22Rv1 (cell line): ENCODE measurements at regions not wholly inside any gene's neighbourhood (a gene's known extent, or its start where the extent isn't known, plus 50 kb on each side); places are given as distances from the start of the nearest gene placed in this dataset.
A peak's percentile ranks its signal among the peaks of the same experiment; 100 is the strongest.

ENCODE experiments used
- H3K27ac ChIP-seq: fragments of 450-650 bp; 2 replicates; pipeline ENCODE4 v1.5.1; 2017
- ZFX ChIP-seq: fragments of 450-650 bp; IDR thresholded peaks from 2 replicates; pipeline ENCODE4 v1.6.1; 2017; ENCODE audit warnings: antibody characterized with exemption, borderline replicate concordance
- TF ChIP-seq, protein P1 (sequence below): fragments of 450-650 bp; IDR thresholded peaks from 2 replicates; pipeline ENCODE4 v1.5.1; 2017; ENCODE audit warnings: mild to moderate bottlenecking

DNA sequence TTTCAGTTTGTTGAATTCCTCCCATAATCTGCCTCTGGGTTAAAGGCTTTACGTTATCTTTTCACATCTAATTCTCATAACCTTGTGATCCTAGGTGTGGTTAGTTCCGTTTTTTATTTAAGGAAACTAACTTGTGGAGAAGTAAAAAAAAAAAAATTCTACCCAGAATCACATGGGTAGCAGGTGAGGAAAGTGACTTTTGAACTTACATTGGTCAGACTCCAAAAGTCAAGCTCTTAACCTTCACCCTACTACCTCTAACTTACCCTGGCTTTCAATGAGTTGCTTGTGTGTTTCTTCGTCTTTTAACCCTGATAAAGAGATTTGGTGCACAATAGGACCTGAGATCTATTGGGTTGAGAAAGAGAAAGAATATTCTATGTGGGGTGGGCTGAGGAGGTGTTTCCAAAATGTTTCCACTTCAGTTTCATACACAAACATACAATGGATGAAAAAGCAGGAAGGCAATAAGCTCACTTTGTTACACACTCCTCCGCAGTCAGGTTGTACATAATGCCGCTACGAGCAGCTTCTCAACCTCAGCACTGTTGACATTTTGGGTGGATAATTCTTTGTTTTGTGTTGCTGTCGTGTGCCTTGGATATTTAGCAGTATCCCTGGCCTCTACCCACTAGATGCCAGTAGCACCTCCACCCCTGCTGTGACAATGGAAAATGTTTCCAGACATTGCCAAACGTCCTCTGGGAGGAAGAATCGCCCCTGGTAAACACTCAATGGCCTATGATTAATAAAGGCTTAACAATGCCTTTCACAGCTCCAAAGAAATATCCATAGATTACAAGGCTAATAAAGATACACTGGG lies 193.0 kb upstream of the ZNF217 start:
- H3K27ac ChIP-seq: peak overlapping the region; percentile 100
- TF ChIP-seq, protein P1, sequence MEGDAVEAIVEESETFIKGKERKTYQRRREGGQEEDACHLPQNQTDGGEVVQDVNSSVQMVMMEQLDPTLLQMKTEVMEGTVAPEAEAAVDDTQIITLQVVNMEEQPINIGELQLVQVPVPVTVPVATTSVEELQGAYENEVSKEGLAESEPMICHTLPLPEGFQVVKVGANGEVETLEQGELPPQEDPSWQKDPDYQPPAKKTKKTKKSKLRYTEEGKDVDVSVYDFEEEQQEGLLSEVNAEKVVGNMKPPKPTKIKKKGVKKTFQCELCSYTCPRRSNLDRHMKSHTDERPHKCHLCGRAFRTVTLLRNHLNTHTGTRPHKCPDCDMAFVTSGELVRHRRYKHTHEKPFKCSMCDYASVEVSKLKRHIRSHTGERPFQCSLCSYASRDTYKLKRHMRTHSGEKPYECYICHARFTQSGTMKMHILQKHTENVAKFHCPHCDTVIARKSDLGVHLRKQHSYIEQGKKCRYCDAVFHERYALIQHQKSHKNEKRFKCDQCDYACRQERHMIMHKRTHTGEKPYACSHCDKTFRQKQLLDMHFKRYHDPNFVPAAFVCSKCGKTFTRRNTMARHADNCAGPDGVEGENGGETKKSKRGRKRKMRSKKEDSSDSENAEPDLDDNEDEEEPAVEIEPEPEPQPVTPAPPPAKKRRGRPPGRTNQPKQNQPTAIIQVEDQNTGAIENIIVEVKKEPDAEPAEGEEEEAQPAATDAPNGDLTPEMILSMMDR: no peak; the same call in 1 of the 2 replicates
- no peak for TF ChIP-seq ZFX

DNA sequence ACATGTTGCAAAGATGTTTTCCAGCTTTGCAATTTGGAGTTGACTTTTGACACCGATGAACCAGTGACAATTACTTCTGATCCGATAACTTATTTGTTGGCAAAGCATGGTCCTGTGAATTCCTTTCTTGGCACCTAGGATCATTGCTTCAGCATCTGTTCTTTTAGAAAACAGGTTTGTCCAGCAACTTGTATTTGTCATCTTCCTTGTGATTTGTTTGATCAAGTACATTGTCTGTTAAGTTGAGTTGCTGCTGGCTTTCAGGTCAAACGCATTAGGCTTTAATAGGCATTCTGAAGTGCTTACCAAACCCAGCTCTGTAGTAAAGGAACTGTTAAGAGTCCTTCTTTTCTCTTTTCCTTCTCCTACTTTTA lies 192.4 kb upstream of the ZNF217 start:
- TF ChIP-seq ZFX: no peak
- TF ChIP-seq, protein P1: no peak
- H3K27ac ChIP-seq: peak overlapping the region; percentile 100

DNA sequence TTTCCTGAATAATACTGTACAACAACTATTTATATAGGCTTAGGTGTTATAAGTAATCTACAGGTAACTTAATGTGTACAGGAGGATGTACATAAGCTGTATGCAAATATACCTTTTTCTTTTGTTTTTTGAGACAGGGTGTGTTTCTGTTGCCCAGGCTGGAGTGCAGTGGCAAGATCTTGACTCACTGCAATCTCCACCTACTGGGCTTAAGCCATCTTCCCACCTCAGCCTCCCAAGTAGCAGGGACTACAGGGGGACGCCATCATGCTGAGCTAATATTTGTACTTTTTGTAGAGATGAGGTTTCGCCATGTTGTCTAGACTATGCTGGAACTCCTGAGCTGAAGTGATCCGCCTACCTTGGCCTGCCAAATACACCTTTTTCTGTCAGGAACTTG lies 191.7 kb upstream of the ZNF217 start:
- no peak for TF ChIP-seq ZFX
- TF ChIP-seq, protein P1: no peak
- peak overlapping the region; percentile 100 for H3K27ac ChIP-seq

DNA sequence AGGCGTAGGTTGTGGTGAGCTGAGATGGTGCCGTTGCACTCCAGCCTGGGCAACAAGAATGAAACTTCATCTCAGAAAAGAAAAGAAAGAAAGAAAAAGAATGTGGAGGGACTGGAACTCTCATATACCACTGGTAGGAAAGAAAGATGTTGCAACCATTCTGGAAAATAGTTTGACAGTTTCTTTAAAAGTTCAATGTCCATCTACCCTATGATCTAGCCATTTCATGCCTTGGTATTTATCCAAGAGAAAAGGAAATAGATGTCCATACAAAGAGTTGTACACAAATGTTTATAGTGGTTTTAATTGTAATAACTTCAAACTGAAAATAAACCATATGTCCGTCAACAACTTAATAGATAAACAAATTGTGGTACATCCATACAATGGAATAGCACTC lies 190.1 kb upstream of the ZNF217 start:
- no peak for TF ChIP-seq ZFX
- TF ChIP-seq, protein P1: no peak

DNA sequence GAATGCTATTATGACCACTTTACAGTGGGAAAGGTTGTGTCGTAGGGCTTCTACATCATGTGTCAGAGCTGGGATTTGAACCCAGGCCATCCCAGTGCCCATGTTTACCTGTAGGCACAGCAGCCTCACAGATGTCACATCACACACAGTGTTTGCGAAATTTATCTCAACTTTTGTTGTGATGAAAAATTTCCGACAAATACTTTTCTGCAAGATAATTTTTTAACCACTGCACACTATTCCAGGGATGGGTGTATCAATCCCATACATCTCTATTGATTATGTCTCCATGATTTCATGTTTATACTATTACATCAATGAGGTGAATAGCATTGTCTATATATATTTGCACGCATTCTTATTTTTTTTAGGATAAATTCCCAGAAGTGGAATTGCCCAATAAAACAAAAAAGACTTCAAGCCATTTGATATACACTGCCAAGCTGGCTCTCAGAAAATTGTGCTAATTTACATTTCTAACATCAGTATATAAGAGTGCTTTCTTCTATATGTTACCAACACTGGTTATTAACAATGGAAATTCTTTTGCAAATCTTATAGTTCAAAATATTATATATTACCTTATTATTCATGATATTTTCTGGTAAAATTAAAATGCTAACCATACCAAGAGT lies 189.1 kb upstream of the ZNF217 start:
- no peak overlapping the region for H3K27ac ChIP-seq
- TF ChIP-seq, protein P1: no peak
- TF ChIP-seq ZFX: no peak

More for the DNA sequence above, 190.1 kb upstream of the ZNF217 start:
- no peak overlapping the region for H3K27ac ChIP-seq

DNA sequence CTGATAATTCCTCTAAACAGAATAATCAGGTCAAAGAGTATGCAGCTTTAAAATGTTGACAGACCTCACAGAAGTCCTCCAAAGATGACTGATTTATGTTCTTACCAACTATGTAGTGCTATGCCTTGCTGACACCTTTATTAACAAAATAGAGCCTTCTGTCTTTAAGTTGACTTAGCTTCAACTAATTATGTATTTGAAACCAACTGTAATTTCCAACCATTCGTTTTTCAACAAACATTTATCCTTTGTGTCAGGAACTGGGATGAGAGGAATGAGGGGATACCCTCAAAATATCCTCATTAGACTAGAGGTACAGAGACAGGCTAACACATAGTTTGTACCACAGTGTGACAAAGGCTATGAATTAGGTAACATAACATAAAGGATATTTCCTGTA lies 186.2 kb upstream of the ZNF217 start:
- TF ChIP-seq, protein P1: no peak
- TF ChIP-seq ZFX: no peak
- no peak overlapping the region for H3K27ac ChIP-seq

DNA sequence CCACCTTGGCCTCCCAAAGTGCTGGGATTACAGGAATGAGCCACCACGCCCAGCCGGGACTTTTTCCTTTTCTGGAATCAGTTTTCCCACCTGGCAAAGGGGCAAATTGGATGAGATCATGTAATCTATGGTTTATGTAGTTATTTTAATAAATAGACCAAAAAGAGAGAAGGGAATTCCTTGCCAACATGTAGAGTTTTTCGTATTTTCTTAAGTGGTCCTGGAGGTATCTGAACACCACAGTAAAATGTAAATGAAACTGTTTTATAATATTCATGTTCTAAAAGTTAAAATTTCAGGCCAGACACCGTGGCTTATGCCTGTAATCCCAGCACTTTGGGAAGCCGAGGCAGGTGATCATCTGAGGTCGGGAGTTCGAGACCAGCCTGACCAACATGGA lies 185.1 kb upstream of the ZNF217 start:
- no peak for TF ChIP-seq ZFX
- TF ChIP-seq, protein P1: no peak
- H3K27ac ChIP-seq: no peak overlapping the region
